ENCODE measurements at regions not wholly inside any gene's neighbourhood (a gene's known extent, or its start where the extent isn't known, plus 50 kb on each side); places are given as distances from the start of the nearest gene placed in this dataset.

DNA sequence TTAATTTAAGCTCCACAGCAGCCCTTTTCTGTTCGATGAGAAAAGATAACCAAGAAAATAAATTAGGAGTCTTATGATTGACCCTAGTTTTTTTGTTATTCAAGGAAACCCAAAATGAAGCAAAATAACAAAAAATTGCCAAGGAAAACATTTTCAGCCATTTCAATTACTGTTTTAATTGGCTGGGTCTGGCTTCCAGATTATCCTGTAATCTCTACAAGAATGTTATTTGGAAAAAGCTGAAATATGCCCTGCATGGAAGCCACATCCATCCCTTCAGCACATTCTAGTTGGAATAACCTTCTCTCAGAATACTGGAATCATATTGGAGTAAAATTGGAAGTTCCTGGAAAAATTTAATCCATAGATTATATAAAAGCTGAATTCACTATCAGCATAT lies 191.1 kb upstream of the CCN2 start:
- H3K4me3 ChIP-seq: no peak overlapping the region
- DNase-seq (no peak), ATAC-seq (no peak)
- TF ChIP-seq CTCF (IDR thresholded peaks at IDR 0.05) (no peak), POLR2A (IDR thresholded peaks at IDR 0.05) (no peak)
- no peaks in the 10 kb centered on the region for H3K9me3 ChIP-seq
- H3K36me3 ChIP-seq: no peaks in the 10 kb centered on the region
- H3K4me1 ChIP-seq: no peaks in the 10 kb centered on the region
- WGBS (ENCODE audit: insufficient coverage, low coverage, low lambda C conversion rate, missing lambda C conversion rate): 43% methylated on average over 1 of the region's 1 CpG
- intact Hi-C loops (cut with DNase I): no loop called here
- H3K27me3 ChIP-seq: no peaks in the 10 kb centered on the region
- H3K27ac ChIP-seq: no peak overlapping the region

DNA sequence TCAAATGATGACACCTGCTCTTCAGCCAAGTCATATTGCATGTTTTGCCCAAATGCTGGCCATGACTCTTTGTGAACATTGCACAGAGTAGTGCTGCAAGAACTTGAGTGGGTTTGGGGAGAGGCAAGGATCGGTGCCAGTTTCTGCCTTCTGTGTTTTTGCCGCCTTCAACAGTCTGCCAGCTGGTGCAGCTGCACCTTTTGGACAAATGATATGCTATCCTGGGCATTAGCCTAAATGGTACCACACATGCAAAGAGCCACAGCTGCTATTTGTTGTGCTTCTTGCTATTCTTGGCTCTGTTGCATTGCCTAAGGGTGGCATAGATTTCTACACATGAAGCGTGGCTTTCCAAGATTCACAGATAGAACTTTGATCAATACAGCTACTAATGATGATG lies 189.0 kb upstream of the CCN2 start:
- Histone ChIP-seq H3K9me3 (no peaks in the 10 kb centered on the region), H3K36me3 (no peaks in the 10 kb centered on the region), H3K4me3 (no peak overlapping the region), H3K27me3 (no peaks in the 10 kb centered on the region), H3K27ac (no peak overlapping the region), H3K4me1 (no peaks in the 10 kb centered on the region)
- TF ChIP-seq POLR2A (IDR thresholded peaks at IDR 0.05) (no peak), CTCF (IDR thresholded peaks at IDR 0.05) (no peak)
- no peak for ATAC-seq
- intact Hi-C loops (cut with DNase I): no loop called here
- DNase-seq: no peak
- 90% methylated on average over 3 of the region's 3 CpGs for WGBS (ENCODE audit: insufficient coverage, low coverage, low lambda C conversion rate, missing lambda C conversion rate)

DNA sequence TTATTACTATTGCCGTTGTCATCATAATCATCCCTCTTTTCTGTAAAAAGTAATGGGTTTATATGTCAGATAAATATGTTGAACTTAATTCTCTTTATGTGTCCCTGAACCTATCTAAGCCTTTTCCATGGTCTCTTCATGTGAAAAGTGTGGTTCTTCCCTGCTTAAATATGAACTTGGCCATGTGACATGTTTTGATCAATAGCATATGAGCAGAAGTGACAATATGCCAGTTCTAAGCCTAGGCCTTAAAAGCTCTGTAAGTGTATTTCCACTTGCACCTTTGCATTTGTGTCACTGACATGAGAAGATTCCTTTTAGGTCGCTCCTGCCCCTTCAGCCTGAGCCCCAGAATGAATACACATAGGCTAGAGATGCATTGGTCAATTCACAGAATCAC lies 188.4 kb upstream of the CCN2 start:
- no peak for TF ChIP-seq CTCF (IDR thresholded peaks at IDR 0.05)
- no peak for TF ChIP-seq POLR2A (IDR thresholded peaks at IDR 0.05)
- ATAC-seq (no peak), DNase-seq (no peak)
- H3K4me3 ChIP-seq: no peak overlapping the region
- no peaks in the 10 kb centered on the region for H3K27me3 ChIP-seq
- H3K27ac ChIP-seq: no peak overlapping the region
- H3K4me1 ChIP-seq: no peaks in the 10 kb centered on the region
- 79% methylated on average over 2 of the region's 2 CpGs for WGBS (ENCODE audit: insufficient coverage, low coverage, low lambda C conversion rate, missing lambda C conversion rate)
- no peaks in the 10 kb centered on the region for H3K36me3 ChIP-seq
- no peaks in the 10 kb centered on the region for H3K9me3 ChIP-seq
- intact Hi-C loops (cut with DNase I): no loop called here

GRCh38 chr6:132136981-132137380 lies 185.8 kb upstream of the CCN2 start:
- TF ChIP-seq CTCF (IDR thresholded peaks at IDR 0.05) (no peak), POLR2A (IDR thresholded peaks at IDR 0.05) (no peak)
- WGBS (ENCODE audit: insufficient coverage, low coverage, low lambda C conversion rate, missing lambda C conversion rate): 78% methylated on average over 3 of the region's 3 CpGs
- intact Hi-C loops (cut with DNase I): no loop called here
- no peaks in the 10 kb centered on the region for H3K4me1 ChIP-seq
- no peaks in the 10 kb centered on the region for H3K27me3 ChIP-seq
- H3K9me3 ChIP-seq: no peaks in the 10 kb centered on the region
- H3K27ac ChIP-seq: no peak overlapping the region
- H3K4me3 ChIP-seq: no peak overlapping the region
- ATAC-seq (no peak), DNase-seq (no peak)
- H3K36me3 ChIP-seq: no peaks in the 10 kb centered on the region

DNA sequence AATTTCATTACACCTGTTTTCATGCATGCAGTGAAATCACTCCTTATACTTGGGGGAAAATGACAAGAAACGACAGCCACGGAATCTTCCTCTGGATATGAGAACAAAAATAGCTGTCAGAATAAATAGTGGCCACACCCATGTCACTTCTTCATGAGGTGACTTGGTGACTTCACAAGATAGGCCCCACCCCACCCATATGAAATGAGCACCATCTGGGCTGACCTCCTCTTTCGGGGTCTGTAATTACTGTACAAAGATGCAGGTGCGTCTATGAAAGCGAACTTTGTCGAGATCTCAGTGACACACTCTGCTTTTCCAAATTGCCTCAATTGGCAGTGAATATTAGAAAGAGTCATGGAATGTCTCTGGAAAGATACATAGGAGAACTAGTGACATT lies 184.2 kb upstream of the CCN2 start:
- Histone ChIP-seq H3K27ac (no peak overlapping the region), H3K27me3 (no peaks in the 10 kb centered on the region), H3K4me3 (no peak overlapping the region), H3K9me3 (no peaks in the 10 kb centered on the region), H3K4me1 (no peaks in the 10 kb centered on the region), H3K36me3 (no peaks in the 10 kb centered on the region)
- DNase-seq: no peak
- ATAC-seq: no peak
- 90% methylated on average over 6 of the region's 6 CpGs for WGBS (ENCODE audit: insufficient coverage, low coverage, low lambda C conversion rate, missing lambda C conversion rate)
- intact Hi-C loops (cut with DNase I): no loop called here
- TF ChIP-seq CTCF (IDR thresholded peaks at IDR 0.05) (no peak), POLR2A (IDR thresholded peaks at IDR 0.05) (no peak)
